Germinal center (tissue), 1 donor: ENCODE measurements at regions not wholly inside any gene's neighbourhood (a gene's known extent, or its start where the extent isn't known, plus 50 kb on each side); places are given as distances from the start of the nearest gene placed in this dataset.

Experiments used
- DNase-seq: peaks from one replicate; pipeline ENCODE4 v3.0.0; 2012; ENCODE audit warnings: mixed read lengths, low spot score

DNA sequence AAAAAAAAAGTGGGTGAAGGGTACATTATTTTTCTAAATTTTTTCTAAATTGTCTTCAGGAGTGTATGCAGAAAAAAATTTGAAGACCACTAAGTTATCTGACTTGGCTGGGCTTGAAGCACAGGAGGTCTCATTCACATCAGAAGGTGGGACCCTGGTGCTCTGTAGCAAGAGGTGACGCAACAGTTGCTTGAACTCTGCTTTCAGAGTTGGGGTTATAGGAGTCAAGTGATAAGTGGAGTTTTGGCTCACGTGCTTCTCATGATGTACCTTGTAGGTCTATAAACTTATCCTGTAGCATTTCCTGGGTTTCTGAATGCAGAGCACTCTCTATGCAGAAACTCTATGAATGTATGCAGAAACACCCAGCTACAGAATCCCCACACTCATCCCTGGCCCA, 58.5 kb upstream of the FOXC1 start:
- no peak for DNase-seq

GRCh38 chr6:1552296-1552761, 57.4 kb upstream of the FOXC1 start:
- peak; percentile 49 for DNase-seq

GRCh38 chr6:1553562-1554083, 56.1 kb upstream of the FOXC1 start:
- no peak for DNase-seq

GRCh38 chr6:1554141-1554475, 55.6 kb upstream of the FOXC1 start:
- no peak for DNase-seq

DNA sequence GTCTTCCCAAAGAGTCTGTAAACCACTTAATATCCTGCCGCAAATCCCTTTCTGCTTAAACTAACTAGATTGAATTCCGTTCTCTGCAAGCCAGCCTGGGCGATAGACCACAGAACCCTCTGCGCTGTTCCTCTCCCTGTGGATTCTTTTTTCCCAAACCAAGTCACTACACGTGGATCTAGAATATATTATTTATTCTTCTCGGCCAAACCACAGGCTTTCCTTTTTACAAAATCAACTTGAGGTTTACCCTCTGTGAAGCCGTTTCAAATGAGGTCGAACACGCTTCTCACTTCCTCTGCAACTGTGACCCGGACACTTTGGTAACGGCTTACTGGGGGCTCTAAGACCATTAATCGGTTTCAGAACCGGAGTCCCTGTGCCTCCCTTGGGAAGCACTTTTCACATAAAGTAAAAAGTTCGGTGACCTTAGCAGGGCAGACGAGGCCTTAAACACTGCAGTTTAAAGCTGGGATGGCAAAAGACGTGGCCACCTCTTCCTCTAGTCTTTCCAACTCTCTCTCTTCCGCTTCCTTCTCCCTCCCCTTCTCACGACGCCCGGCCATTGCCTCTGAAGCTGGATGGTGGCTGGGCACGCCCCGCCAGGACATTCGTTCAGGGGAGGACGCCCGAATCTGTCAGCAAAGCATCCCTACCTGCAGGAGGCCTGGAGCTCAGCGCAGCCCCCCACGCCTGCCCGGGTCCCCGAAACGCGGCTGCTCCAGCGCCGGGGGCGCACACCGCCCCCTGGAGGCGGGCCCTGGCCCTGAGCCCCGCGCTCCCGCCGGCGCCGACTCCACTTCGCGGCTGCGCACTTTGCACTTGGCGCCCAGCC, 55.0 kb upstream of the FOXC1 start:
- DNase-seq: peak; percentile 82

DNA sequence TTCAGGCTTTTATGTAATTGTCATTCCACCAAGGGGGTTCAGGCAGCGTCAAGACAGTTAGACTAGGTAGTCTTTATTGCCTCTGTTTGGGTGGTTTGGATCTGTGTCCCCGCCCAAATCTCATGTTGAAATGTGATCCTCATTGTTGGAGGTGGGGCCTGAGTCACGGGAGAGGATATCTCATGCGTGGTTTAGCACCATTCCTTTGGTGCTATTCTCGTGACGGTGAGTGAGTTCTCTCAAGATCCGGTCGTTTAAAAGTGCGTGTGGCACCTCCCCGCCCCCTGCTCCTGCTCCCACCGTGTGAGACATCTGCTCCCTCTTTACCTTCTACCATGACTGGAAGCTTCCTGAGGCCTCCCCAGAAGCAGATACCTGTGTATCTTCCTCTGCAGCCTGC, 51.3 kb upstream of the FOXC1 start:
- no peak for DNase-seq
